Ovary (tissue), 7 donors: ENCODE measurements at regions not wholly inside any gene's neighbourhood (a gene's known extent, or its start where the extent isn't known, plus 50 kb on each side); places are given as distances from the start of the nearest gene placed in this dataset.

Experiments used
- DNase-seq, 5 donors: peaks; one replicate each; pipeline ENCODE4 v3.0.0-alpha.2; 2019 to 2020
- H3K27ac ChIP-seq, 2 donors: fragments of 200-600 bp; one replicate each; pipeline versions ENCODE4 v1.5.1 to v1.8.0; 2019 to 2022
- H3K27me3 ChIP-seq: fragments of 200-600 bp; one replicate; pipeline ENCODE4 v1.8.0; 2022
- H3K36me3 ChIP-seq: fragments of 200-600 bp; sonication (generic); one replicate; pipeline ENCODE4 v1.5.1; 2019
- H3K4me1 ChIP-seq: one replicate; pipeline ENCODE4 v1.8.1; 2013; ENCODE audit warnings: mild to moderate bottlenecking, moderate library complexity; ENCODE audit not compliant: insufficient read depth
- H3K4me3 ChIP-seq: fragments of 200-600 bp; sonication (generic); one replicate; pipeline ENCODE4 v1.5.1; 2017
- H3K9me3 ChIP-seq, 2 donors: fragments of 200-600 bp in 1 of 2; sonication (generic) in 1 of 2; one replicate each; pipeline versions ENCODE4 v1.5.1 to v1.8.1; 2013 to 2019; ENCODE audit warnings: mild to moderate bottlenecking in 1 of 2, moderate library complexity in 1 of 2
- EP300 ChIP-seq: sonication (generic); formaldehyde crosslinking; IDR thresholded peaks from one replicate; pipeline ENCODE4 v1.6.1; 2017; ENCODE audit warnings: antibody characterized with exemption
- POLR2A ChIP-seq: fragments of 450-650 bp; IDR thresholded peaks from one replicate; pipeline ENCODE4 v1.6.1; 2017; ENCODE audit warnings: antibody characterized with exemption, mild to moderate bottlenecking, moderate library complexity
- whole genome bisulfite sequencing, 3 donors: extraction: QIAGEN DNeasy Blood & Tissue Kit in 1 of 3; methylation state at CpG; one replicate each; pipeline versions ENCODE4 v1.1.5 to v1.1.7; 2013 to 2017; 5-methylcytosine and 5-hydroxymethylcytosine counted together
- intact Hi-C, 4 donors: fragments of 100-400 bp; cut with DNase I; formaldehyde crosslinking; loops; one replicate each; pipeline versions ENCODE4 v1.11.0 to v1.15.1; 2022 to 2023
- TF ChIP-seq, protein P1 (sequence below), 3 donors: fragments of 450-650 bp in 2 of 3; fragments of 200-600 bp in 1 of 3; IDR thresholded peaks; one replicate each; pipeline versions ENCODE4 v1.5.1 to v1.8.0; 2016 to 2022; ENCODE audit warnings: antibody characterized with exemption in 3 of 3, mild to moderate bottlenecking in 1 of 3
- donor health status: DM: no; HTN: no; CAD: no; lungs with moderate emphysema.
- donor health status: DM: no; HTN: no; CAD: no.
- donor health status: Bipolar disorder and iron deficiency.
- donor health status: DM: no; HTN: no; CAD: no.
- donor health status: DM: yes; HTN: yes; CAD: no.

DNA sequence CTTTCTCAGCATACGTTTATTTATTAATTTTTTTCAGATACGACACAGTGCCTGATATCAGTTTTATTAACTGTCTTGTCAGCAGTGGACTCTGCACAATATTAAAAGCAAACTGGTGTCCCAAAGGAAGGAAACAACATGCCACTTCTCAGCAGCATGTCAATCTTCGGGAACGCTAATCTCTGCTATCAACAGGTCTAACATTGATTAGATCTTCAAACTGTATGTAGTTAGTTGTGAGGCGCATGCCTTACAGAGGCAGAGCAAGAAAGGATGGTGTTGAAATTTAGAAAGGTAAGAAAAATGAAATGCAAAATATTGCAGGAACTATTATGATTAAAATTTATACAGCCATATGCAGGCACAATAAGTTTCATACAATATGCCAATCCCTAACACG is 233.7 kb upstream of the NDST3 start:
- H3K36me3 ChIP-seq: no peaks in the 10 kb centered on the region
- no peaks in the 10 kb centered on the region for H3K27me3 ChIP-seq
- H3K27ac ChIP-seq: no peak overlapping the region
- no peaks in the 10 kb centered on the region for H3K4me1 ChIP-seq
- intact Hi-C loops: no loop called here
- no peak for TF ChIP-seq EP300
- TF ChIP-seq, protein P1, sequence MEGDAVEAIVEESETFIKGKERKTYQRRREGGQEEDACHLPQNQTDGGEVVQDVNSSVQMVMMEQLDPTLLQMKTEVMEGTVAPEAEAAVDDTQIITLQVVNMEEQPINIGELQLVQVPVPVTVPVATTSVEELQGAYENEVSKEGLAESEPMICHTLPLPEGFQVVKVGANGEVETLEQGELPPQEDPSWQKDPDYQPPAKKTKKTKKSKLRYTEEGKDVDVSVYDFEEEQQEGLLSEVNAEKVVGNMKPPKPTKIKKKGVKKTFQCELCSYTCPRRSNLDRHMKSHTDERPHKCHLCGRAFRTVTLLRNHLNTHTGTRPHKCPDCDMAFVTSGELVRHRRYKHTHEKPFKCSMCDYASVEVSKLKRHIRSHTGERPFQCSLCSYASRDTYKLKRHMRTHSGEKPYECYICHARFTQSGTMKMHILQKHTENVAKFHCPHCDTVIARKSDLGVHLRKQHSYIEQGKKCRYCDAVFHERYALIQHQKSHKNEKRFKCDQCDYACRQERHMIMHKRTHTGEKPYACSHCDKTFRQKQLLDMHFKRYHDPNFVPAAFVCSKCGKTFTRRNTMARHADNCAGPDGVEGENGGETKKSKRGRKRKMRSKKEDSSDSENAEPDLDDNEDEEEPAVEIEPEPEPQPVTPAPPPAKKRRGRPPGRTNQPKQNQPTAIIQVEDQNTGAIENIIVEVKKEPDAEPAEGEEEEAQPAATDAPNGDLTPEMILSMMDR (IDR thresholded peaks at IDR 0.05): no peak
- no peak for TF ChIP-seq POLR2A
- no peak overlapping the region for H3K4me3 ChIP-seq
- no peak for DNase-seq
- 63 to 79% (median 69%) methylated on average over 6 of the region's 6 CpGs for WGBS, 3 donors
- H3K9me3 ChIP-seq: no peaks in the 10 kb centered on the region

DNA sequence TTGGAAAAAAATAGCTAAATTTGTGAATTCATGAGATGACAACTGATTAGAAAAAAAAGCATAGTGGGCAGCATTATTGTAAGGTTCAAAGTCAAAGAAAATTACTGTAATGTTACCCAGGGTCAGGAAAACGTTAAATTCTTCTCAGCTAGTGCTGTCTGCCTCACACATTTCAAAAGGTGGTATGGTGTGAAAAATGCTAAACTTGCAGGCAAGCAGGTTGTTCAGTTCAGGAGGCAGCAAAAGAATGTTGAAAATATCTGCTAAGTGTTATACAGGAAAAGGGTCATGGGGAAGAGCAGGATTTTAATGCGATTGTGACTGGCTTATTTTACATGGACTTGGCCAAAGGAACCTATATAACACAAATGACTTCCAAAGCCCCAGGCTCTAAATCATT is 232.5 kb upstream of the NDST3 start:
- intact Hi-C loops: no loop called here
- no peak overlapping the region for H3K4me3 ChIP-seq
- H3K9me3 ChIP-seq: no peaks in the 10 kb centered on the region
- TF ChIP-seq, protein P1 (IDR thresholded peaks at IDR 0.05): no peak
- no peak for TF ChIP-seq POLR2A
- 37 to 54% (median 42%) methylated on average over 2 of the region's 2 CpGs for WGBS, 3 donors
- no peak overlapping the region for H3K27ac ChIP-seq
- no peak for DNase-seq
- H3K36me3 ChIP-seq: no peaks in the 10 kb centered on the region
- H3K4me1 ChIP-seq: no peaks in the 10 kb centered on the region
- no peaks in the 10 kb centered on the region for H3K27me3 ChIP-seq

DNA sequence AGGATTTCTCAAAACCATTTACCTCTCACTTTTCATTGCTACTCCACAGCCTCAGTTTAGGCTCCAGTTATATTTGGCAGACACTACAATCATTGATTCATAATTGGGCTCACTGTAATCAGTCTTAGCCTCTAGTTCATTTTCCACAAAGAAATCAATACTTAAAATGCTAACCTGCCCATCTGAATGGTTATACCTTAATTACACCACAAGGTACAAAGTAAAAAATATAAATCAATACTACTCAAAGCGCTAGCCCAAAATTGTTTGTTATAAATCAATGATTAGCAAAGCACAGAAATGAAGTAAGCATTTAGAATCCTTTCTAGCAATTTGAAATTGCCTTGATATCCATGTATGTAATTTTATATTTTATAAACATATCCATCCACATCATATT is 222.6 kb upstream of the NDST3 start:
- H3K9me3 ChIP-seq: no peaks in the 10 kb centered on the region
- intact Hi-C loops: no loop called here
- TF ChIP-seq, protein P1 (IDR thresholded peaks at IDR 0.05): no peak
- TF ChIP-seq POLR2A: no peak
- no peak for TF ChIP-seq EP300
- no peak for DNase-seq
- H3K36me3 ChIP-seq: no peaks in the 10 kb centered on the region
- WGBS, 3 donors: 92 to 97% (median 95%) methylated on average over 1 of the region's 1 CpG
- no peak overlapping the region for H3K27ac ChIP-seq
- no peaks in the 10 kb centered on the region for H3K4me1 ChIP-seq
- H3K4me3 ChIP-seq: no peak overlapping the region
- no peaks in the 10 kb centered on the region for H3K27me3 ChIP-seq

DNA sequence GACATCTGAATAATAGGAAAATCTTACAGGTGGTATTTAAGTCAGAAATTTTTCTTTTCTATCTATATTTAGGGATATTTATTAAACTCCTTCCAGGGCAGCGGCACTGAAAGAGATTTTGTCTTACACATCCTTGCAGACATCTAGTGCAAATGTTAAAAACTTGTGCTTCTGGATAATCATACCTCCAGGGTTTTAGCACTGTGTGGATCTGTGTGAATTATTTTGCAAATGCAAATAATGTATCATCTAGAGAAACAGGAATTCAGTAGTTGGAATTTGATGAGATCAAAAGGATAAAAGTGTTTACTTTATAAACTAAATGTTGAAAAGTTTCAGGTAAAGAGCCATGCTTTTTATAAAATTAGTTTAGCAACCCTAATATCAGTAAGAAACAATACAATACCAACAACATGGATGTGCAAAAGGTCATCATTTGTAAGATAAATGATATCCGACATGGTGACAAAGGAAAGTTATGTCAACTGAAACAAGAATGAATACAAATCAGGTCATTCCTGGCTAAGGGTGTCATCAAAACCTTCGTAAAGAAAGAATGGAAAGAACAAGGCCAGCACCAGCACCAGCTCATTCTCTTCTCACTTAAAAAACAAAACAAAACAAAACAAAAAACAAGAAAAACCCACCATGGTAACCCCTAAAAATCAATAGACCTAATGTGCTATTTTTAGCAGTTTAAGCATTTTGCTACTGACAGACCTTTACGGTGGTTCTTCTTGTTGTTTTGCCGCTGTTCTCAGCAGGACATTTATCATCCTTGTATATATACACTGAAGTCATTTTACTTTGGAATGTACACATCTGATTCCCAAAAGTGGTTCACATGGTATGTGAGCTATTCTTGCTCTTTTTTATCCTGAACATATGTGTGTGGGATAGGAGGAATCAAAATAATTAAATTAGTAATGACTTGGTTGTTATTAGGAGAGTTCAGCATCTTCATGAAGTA is 219.7 kb upstream of the NDST3 start:
- no peaks in the 10 kb centered on the region for H3K4me1 ChIP-seq
- TF ChIP-seq, protein P1 (IDR thresholded peaks at IDR 0.05): no peak
- TF ChIP-seq POLR2A (no peak), EP300 (no peak)
- no peak overlapping the region for H3K4me3 ChIP-seq
- no peak overlapping the region for H3K27ac ChIP-seq
- no peaks in the 10 kb centered on the region for H3K36me3 ChIP-seq
- H3K9me3 ChIP-seq: no peaks in the 10 kb centered on the region
- no peak for DNase-seq
- no peaks in the 10 kb centered on the region for H3K27me3 ChIP-seq
- 83 to 91% (median 84%) methylated on average over 5 of the region's 5 CpGs for WGBS, 3 donors
- intact Hi-C loops: no loop called here
